DND-41 (cell line): ENCODE measurements at regions not wholly inside any gene's neighbourhood (a gene's known extent, or its start where the extent isn't known, plus 50 kb on each side); places are given as distances from the start of the nearest gene placed in this dataset.

ENCODE experiments used
- EZH2 ChIP-seq: IDR thresholded peaks from 3 replicates; pipeline ENCODE4 v1.6.1; 2012; ENCODE audit warnings: borderline replicate concordance, low read depth, mild to moderate bottlenecking, moderate library complexity, low read length, inconsistent platforms; ENCODE audit not compliant: severe bottlenecking
- TF ChIP-seq, protein P1 (sequence below): IDR thresholded peaks from 2 replicates; pipeline ENCODE4 v1.5.1; 2012; ENCODE audit warnings: borderline replicate concordance, low read length, moderate library complexity, mild to moderate bottlenecking; ENCODE audit not compliant: poor library complexity, severe bottlenecking; ENCODE audit errors: extremely low read depth

DNA sequence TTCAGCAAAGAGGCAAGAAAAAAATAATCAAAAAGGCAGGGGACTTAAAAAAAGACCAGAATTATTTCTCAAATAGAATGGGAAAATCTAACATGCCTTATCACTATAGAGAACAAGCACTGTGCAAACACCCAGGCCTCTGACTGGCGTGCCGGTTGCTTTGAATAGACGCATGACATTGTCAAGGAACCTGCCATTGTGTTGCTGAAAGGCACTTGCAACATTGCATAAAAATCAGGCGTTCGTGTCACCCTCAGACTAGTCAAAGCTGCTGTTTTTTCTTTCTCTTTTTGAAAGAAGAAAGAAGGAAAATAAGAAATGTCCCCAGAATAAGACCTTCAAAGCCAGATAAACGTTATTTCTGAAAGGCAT is 549.3 kb upstream of the CADM1 start:
- TF ChIP-seq, protein P1, sequence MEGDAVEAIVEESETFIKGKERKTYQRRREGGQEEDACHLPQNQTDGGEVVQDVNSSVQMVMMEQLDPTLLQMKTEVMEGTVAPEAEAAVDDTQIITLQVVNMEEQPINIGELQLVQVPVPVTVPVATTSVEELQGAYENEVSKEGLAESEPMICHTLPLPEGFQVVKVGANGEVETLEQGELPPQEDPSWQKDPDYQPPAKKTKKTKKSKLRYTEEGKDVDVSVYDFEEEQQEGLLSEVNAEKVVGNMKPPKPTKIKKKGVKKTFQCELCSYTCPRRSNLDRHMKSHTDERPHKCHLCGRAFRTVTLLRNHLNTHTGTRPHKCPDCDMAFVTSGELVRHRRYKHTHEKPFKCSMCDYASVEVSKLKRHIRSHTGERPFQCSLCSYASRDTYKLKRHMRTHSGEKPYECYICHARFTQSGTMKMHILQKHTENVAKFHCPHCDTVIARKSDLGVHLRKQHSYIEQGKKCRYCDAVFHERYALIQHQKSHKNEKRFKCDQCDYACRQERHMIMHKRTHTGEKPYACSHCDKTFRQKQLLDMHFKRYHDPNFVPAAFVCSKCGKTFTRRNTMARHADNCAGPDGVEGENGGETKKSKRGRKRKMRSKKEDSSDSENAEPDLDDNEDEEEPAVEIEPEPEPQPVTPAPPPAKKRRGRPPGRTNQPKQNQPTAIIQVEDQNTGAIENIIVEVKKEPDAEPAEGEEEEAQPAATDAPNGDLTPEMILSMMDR: no peak
- TF ChIP-seq EZH2: no peak
